HG03342 (cell line): ENCODE measurements at regions not wholly inside any gene's neighbourhood (a gene's known extent, or its start where the extent isn't known, plus 50 kb on each side); places are given as distances from the start of the nearest gene placed in this dataset.

ENCODE experiments used
- ATAC-seq: cut with Tn5 transposase; IDR thresholded peaks from one replicate; pipeline ENCODE4 v1.9.1; 2021; ENCODE audit warnings: mild to moderate bottlenecking, moderate library complexity; ENCODE audit not compliant: unreplicated experiment

DNA sequence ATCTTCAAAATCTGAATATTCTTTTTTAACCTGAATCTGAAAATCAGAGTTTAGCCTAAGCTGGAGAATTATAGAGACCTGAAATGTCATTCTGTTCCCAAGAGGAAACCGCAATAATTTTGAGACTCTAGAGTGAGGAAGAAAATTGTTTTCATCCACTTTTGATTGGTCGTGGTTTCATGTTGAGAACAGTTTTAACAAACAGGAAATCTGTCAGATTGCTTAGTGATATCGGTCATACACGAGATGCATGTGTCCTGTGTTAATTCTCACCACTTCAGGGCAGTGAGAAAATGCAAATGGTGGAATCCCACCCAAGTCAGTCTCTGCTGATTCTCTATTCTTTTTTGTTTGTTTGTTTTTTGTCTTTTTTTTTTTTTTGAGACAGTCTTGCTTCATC lies 1498.5 kb upstream of the TMEM132C start:
- no peak for ATAC-seq

DNA sequence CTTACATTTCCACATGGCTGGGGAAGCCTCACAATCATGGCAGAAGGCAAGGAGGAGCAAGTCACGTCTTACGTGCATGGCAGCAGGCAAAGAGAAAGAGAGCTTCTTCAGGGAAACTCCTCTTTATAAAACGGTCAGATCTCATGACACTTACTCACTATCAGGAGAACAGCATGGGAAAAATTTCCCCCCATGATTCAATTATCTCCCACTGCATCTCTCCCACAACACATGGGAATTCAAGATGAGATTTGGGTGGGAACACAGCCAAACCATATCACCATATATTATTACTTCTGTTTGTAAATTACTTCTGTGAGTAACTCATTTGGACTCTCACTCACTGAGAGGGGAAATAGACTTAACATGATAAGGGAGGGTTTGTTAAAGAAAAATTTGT lies 1496.8 kb upstream of the TMEM132C start:
- no peak for ATAC-seq

DNA sequence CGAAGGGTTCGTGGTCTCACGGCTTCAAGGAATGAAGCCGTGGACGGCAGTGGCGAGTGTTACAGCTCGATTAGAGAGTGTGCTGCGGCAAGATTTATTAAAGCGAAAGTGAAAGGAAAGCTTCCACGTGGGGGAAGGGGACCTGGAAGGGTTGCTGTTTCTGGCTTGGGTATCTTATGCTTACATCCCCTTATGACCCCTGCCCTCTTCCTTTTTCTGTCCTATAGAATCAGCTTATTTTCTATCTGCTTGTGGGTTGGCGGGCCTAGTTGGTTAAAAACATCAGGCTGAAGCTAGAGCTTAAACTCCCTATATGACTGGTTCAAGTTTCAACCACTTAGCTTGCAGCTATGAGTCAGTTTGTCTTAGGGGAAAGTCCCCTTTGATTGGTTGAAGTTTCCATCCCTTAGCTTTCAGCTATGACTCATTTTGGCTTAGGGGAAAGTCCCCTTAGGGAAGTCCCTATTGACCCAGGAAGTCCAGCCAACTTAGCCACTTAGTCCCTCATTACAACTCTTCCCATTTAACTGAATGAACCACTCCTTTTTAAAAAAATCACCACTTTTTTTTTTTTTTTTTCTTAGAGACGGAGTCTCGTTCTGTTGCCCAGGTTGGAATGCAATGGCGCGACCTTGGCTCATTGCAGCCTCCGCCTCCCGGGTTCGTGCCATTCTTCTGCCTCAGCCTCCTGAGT lies 1494.7 kb upstream of the TMEM132C start:
- peak; percentile 87 for ATAC-seq

DNA sequence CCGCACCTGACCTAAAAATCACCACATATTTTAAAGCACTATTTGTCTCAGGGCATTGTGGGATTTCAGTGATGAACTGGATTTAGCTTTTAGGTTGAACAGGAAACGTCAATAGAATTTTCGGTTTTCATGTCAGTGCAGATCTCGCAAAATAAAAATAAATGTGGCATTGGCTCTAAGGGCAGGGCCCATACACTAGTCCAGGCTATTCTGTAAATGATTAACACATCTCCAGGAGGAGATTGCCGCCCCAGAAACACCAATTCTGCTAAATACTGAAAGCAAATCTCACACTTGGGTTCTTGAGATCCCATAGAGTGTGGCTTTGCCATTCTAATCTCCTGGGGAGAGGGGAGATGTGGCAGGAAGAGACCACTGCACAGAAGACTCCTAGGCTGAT lies 1494.0 kb upstream of the TMEM132C start:
- no peak for ATAC-seq

DNA sequence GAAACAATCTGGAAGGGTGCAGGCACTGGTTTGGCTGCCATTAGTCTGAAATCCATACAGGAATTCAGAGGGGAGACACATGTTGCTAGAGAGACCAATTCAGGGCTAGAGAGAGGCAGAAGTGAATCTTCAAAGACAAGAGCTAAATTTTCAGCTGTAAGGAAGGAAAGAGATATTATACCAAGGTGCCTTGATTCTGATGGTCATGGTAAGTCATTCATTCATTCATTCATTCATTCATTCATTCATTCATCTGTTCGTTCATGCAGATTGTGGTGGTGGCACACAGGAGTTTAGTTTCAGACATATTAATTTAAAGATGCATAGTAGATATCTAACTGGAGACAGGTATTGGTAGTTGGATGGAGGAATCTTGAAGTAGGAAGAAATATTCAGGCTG lies 1493.5 kb upstream of the TMEM132C start:
- no peak for ATAC-seq

DNA sequence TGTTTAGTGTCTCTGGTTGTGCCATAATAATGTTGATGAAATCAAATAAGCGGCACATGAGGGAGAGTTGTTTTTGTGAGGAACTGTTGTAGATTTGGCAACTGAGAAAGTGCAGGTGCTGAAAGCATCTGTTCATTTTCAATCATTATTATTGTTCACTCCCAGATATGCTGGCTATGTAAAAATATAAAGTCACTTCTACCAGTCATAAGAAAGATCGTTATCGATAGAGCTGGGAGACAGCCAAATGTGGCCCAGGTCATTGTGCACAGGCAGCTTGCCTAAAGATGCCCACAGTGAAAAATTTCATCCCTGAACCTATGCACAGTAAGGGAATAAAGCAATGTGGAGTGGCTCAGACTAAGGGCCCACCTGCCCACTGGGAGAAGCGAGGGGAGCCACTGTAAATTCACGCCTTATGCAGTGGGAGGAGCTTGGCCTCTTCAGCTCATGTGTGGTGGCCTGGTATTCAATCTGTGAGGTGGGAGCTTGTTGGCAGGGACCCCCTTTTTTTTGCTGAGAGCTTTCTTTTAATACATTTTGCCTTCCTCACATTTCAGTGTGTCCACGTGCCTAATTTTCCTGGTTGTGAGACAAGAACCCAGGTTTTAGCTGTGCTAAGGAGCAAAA lies 1490.8 kb upstream of the TMEM132C start:
- ATAC-seq, result no peak

DNA sequence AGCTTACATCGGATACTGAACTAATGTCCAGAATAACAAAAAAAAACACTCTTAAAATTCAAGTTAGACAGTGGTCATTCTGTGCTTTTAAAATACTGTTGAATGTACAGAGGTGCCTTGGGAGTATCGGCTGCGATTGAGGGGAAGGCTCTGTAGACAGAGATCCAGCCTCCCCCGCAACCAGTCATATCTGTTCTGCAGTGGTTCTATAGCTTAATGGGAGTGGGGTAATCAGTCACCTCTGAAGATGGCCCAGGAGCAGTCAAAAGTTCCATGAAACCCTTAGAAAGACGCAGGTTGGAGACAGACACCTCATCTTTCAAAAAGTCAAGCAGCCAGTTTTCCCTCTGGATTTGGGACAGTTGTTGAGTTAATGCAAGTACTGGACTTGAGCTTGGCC lies 1486.6 kb upstream of the TMEM132C start:
- no peak for ATAC-seq

DNA sequence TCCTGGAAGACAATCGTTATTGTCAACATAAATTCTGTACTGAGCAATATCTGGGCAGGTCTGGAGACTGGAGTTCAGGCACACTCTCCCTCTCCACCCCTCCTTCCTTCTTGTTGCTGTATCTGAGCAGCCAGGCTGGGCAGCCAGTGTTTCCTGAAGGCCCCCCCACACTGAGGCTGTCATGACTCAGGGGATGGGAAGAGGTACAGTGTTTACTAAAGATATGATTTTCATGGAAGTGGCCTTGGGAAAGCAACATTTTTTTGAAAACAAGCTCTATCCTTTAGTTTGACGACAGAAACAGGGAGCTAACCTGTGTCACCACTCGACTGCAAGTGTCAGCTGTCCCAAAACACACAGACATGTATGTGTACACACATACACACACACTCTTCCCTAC lies 1485.4 kb upstream of the TMEM132C start:
- no peak for ATAC-seq

DNA sequence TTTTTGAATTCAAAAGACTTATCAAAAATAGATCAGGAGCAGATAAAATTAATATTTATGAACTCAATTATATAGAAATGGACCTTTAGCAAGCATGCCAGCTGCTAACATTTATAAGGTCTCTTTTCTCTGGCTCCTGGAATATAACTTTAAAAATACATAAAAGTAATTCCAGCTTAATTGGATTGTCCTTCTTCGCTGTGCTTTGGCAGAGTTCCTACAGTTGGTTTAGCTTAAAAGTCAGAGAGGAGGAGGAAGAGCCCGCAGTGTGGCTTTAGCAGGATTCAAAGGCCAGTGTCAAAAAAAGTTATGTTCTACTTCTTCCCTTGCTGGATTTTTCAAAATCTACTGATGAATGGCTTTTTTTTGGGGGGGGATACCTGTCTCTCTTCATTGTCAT lies 1484.9 kb upstream of the TMEM132C start:
- no peak for ATAC-seq

DNA sequence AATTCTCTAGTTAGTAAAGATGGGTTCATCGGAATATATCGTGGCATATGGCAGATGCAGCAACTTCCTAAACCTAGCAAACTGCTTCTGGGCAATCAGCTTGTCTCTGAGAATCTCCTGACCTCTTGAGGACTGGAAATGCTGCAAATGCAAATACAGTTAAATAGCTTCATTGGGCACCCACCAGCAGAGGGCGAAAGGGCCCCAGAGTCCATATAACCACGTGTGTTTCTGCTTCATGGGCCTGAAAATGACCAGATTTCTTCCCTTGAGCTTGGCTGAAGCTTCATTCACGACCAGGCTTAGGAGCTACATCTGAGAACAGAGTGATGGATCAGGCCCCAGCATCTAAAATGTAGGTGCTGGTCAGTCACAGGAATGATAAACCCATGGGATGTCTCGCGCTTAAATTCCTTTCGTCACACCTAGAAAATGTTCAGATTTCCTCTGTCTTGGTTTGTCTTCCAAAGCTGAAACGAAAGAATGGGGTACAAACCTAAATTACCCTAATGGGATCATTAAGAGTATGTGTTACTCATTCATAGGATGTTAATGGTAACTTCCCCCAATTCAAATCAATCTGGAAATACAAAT lies 1482.5 kb upstream of the TMEM132C start:
- ATAC-seq, result no peak

DNA sequence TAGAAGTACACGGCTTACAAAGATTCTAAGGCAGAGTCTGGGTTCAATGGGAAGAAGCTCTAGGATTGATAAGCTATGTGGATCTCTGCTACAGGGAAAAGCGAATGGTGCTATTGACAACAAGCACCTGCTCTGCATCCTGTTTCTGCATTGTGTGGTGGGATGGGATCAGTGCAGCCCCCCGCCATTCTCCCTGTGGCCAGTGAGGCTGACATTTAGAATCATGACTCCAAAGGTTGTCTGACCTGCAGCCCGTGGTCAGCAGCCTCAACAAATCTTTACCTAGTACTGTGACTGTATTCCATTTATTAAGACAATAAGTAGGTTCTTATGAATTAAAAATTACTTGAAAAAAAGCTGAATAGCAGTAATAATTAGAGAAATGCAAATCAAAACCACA lies 1477.0 kb upstream of the TMEM132C start:
- ATAC-seq, result no peak

DNA sequence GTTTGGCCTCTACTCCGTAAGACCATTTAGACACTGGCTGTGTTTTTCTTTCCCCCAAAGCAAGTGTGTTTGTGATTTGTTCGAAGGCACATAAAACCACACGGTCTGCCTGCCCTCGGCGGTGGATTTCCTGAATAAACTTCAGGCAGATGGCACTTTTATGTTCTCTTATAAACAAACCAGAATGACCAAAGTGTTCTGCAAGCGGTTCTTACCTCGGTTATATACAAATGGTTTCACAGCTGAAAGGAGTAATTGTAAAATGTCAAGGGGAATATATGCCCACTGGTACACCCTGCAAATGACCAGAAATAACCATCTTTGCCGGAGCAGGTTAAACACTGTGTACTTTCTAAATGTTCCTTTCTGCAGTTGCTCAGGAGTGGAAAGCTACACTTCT lies 1475.8 kb upstream of the TMEM132C start:
- ATAC-seq, result no peak

DNA sequence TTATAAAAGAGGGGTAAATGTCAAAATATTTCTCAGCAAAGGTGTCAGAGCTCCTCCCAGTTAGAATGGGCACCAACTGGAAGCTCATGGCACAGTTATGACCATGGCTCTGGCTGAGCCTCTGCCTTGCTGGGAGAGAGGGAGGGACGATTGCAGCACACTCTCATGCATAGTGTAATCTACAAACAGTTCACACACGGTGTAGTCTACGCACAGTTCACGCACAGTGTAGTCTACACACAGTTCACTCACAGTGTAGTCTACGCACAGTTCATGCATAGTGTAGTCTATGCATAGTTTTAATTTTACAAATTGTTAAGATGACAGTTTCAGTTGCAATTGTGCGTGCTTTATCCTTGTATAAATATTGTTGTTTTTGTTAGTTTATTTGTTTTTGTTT lies 1474.6 kb upstream of the TMEM132C start:
- no peak for ATAC-seq

DNA sequence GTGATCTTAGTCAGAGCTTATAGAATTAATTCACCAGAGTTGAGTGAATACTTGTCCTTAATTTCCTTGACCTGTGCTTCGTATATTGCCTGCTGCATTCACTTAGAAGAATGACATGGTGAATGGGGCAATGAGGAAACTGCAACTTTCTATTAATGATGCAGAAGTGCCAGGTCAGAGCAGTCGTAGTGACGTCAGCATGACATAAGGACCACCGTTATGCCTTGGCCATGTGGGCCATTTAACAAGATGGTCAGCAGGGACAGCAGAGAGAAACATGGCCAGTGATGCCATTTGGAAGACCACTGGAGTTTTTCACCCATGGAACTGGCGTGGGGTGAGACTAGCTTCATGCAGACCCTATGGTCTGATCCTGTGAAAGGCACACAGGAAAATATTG lies 1469.4 kb upstream of the TMEM132C start:
- ATAC-seq, result no peak

DNA sequence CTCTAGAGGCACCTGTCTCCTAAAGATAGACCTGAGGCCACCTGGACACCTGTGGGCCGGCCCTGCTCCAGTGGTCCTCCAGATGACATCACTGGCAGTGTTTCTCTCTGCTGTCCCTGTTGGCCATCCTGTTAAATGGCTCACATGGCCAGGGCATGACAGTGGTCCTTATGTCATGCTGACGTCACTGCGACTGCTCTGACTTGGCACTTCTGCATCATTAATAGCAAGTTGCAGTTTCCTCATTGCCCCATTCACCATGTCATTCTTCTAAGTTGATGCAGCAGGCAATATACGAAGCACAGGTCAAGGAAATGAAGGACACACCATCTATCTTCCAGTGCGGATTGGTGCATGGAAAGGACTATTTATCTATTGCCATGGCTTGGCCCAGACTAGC lies 1468.5 kb upstream of the TMEM132C start:
- ATAC-seq, result no peak

DNA sequence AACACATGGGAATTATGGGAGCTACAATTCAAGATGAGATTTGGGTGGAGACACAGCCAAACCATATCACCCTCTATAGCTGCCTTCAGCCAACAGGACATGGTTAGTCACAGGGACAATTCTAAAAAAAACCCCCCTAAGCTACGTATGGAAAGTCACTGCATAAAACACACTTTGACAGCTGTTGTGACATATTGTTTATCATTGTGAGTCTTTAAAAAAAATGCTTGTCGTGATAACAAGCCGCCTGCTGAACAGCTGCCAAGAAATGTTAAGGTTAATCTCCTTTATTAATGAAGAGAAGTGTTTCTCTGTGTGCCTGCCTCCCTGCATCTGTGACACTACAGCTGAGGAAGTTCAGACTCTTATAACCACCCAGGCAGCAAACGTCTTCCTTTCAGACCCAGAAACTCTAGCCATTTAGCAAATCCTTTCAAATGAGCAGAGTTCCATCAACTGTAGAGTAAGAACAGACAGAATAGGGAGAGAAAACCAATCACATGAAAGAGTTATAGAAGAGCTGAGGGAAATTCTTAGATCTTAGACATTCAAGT lies 1459.6 kb upstream of the TMEM132C start:
- ATAC-seq, result no peak

DNA sequence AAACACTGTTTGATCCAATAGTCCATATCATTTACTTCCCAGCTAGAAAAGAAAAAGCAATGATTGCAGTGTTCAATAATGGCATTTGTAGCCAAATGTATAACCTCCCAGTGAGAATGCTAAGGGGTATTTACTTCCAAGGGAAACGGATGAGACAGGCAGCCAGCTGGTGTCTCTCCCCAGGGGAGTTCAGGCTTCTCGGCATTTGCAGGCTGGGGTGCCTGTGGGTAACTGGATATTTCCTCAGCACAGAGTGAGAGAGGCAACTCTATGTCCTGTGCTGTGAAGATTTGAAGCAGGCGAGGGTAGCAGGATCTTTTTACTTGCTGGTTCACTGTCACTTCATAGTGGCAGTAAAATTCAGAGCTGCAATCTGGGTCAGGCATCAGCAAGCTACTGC lies 1455.6 kb upstream of the TMEM132C start:
- ATAC-seq, result no peak

DNA sequence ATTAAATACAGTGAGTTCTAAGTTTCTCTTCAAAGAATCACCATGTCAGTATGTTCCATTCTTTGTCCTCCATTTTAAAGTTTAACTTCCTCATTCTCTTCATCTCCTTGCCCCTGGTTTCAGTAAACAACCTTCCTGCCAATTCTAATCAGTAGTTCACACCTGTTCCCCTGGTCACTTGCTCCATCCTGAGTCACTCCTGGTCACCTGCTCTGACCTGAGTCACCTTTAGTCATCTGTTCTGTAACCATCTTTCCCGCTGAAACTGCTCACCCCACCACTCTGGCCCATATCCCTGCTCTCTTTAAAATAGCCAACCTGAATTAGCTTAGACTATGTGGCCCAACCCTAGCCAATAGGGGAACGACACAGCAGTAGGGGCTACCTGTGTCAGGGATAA lies 1447.4 kb upstream of the TMEM132C start:
- ATAC-seq, result no peak

DNA sequence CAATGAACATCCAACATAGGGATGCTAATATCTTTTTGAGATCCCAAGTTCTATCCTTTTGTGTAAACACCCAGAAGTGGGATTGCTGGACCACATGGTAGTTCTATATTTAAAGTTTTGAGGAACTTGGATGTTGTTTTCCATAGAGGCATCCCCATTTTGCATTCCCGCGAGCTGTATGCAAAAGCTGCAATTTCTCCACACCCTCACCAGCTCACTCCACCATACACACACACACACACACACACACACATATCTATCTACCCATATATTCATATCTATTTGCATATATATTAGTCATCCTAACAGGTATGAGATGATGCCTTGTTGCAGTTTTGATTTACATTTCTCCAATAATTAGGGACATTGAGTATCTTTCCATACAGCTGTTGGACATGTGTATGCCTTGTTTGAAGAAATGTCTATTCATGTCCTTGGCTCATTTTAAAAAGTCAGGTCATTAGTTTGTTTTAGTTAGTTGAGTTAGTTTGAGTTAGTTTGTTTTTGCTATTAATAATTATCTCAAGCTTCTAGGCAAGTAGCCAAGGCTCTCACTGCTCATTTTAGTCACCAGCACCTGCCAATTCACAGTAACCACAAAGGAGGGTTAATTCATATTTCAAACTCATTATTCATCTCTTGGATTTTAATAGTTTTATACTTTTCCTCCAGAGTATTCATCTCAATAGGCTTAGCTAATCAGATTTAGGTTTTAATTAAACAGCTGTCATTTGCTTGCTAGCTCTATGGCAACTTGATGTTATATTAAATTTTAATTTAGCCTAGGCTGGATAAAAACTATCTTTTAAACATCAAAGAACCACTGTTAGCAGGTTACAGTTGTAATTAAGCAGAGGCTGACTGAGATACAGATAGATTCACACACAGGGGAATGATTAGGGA lies 1435.9 kb upstream of the TMEM132C start:
- ATAC-seq, result no peak

DNA sequence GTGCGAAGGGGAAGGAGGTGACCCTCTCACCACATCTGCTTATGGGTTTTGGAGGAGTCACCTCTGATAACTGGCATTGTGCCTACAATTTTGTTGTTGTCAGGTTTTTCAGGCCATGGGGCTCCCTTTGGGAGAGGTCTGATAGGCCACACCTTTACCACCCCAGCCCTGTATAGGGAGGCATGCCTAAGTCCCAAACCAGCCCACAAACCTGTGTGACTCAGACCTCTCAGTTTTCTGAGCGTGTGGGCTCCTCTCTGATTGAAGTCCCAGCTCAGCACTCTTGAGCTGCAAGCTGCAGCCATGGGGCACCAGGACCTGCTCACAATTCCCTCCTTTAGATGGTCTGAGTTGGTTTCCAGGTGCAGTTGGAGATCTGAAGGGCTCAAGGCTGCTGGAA lies 1429.3 kb upstream of the TMEM132C start:
- ATAC-seq, result no peak

DNA sequence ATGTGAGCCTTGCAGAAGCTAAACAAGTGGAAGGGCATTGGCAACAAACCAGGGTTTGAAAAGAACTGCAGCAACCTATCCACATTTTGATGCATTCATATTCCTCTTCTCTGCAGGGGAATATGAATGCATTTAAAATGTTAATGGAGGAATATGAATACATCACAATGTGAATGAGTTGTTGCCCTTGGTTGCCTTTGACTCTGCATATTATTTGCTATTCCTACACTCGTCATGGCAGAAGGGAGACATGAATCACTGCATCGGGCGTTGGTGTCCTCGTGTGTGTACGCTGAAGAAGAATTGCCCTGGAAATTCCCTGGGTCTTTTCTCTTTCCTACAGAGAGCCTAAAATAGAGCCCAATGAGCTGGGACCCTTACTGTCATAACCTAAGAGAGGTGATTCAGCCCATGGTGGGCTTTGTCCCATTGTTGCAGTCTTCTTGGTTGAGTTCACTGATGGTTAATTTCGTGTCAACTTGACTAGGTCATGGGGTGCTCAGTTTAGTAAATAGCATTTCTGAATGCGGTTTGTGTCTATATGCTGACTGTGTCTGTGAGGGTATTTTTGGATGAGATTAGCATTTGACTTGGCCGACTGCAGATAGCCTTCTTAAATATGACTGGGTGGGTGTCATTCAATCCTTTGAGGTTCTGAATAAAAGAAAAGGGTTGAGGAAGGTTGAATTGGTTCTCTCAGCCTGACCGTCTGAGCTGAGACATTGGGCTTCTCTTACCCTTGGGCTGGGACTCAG lies 1422.9 kb upstream of the TMEM132C start:
- no peak for ATAC-seq
